Nephron progenitor cell (in vitro differentiated cells): ENCODE measurements at regions not wholly inside any gene's neighbourhood (a gene's known extent, or its start where the extent isn't known, plus 50 kb on each side); places are given as distances from the start of the nearest gene placed in this dataset.

Source experiments
- DNase-seq: peaks from one replicate; pipeline ENCODE4 v3.0.0; 2021
- H3K27ac Mint-ChIP-seq: 2 replicates; pipeline ENCODE4 v1.8.0; 2021; ENCODE audit warnings: mild to moderate bottlenecking, moderate library complexity, mixed read lengths
- H3K27me3 Mint-ChIP-seq: 2 replicates; pipeline ENCODE4 v1.8.0; 2021; ENCODE audit warnings: mild to moderate bottlenecking, low read depth, mixed read lengths; ENCODE audit not compliant: poor library complexity
- H3K36me3 Mint-ChIP-seq: 2 replicates; pipeline ENCODE4 v1.8.0; 2021; ENCODE audit warnings: low read depth, mixed read lengths
- H3K4me1 Mint-ChIP-seq: 2 replicates; pipeline ENCODE4 v1.8.0; 2021; ENCODE audit warnings: mixed read lengths
- H3K4me3 Mint-ChIP-seq: 2 replicates; pipeline ENCODE4 v1.8.0; 2021; ENCODE audit warnings: mild to moderate bottlenecking, moderate library complexity, mixed read lengths
- H3K9me3 Mint-ChIP-seq: 2 replicates; pipeline ENCODE4 v1.8.0; 2021; ENCODE audit warnings: mild to moderate bottlenecking, moderate library complexity, mixed read lengths
- TF ChIP-seq, protein P1 (sequence below): fragments of 200-600 bp; sonication (generic); IDR thresholded peaks from 2 replicates; pipeline ENCODE4 v1.5.0; 2021; ENCODE audit warnings: antibody characterized with exemption

DNA sequence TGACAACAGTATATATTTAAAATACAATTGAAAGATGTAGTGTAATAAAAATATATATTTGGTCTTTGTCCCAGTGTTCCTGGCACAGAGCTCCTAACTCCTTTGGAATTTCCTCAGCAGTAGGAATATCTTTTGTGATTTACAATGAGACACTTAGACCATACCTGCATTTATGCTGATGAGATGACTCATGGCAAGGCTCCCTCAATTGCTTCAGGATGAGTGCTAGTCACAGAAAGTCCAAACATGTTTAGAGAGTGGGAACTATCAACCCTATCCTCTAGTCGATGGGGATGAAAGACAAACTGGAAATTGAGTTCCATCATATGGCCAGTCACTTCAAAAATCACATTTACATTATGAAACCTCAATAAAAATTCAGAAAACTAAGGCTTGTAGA is 588.3 kb upstream of the LMCD1 start:
- Mint-ChIP-seq H3K27me3 (peaks cover 3% of the 10 kb centered on the region), H3K4me1 (no peaks in the 10 kb centered on the region), H3K4me3 (no peak overlapping the region), H3K27ac (no peak overlapping the region), H3K9me3 (no peaks in the 10 kb centered on the region), H3K36me3 (no peaks in the 10 kb centered on the region)
- DNase-seq: no peak
- TF ChIP-seq, protein P1, sequence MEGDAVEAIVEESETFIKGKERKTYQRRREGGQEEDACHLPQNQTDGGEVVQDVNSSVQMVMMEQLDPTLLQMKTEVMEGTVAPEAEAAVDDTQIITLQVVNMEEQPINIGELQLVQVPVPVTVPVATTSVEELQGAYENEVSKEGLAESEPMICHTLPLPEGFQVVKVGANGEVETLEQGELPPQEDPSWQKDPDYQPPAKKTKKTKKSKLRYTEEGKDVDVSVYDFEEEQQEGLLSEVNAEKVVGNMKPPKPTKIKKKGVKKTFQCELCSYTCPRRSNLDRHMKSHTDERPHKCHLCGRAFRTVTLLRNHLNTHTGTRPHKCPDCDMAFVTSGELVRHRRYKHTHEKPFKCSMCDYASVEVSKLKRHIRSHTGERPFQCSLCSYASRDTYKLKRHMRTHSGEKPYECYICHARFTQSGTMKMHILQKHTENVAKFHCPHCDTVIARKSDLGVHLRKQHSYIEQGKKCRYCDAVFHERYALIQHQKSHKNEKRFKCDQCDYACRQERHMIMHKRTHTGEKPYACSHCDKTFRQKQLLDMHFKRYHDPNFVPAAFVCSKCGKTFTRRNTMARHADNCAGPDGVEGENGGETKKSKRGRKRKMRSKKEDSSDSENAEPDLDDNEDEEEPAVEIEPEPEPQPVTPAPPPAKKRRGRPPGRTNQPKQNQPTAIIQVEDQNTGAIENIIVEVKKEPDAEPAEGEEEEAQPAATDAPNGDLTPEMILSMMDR: no peak

DNA sequence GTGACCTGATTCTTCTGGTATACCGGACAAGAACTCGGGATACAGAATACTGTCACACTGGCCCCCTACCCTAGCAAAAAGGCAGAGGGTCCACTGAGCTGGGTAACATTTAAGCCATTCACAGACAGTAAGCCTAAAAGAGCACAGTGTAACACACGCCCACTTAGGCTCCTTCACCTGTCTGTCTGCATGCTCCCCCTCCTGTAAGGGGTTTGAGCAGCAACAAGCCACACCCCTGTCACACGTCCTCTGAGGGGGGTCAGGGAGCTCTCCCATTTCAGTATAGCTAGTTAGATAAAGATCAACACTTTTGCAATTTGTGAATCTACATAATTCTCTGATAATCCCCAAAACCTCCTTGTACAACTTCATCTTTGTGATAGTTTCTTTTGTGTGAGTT is 586.3 kb upstream of the LMCD1 start:
- TF ChIP-seq, protein P1: no peak

DNA sequence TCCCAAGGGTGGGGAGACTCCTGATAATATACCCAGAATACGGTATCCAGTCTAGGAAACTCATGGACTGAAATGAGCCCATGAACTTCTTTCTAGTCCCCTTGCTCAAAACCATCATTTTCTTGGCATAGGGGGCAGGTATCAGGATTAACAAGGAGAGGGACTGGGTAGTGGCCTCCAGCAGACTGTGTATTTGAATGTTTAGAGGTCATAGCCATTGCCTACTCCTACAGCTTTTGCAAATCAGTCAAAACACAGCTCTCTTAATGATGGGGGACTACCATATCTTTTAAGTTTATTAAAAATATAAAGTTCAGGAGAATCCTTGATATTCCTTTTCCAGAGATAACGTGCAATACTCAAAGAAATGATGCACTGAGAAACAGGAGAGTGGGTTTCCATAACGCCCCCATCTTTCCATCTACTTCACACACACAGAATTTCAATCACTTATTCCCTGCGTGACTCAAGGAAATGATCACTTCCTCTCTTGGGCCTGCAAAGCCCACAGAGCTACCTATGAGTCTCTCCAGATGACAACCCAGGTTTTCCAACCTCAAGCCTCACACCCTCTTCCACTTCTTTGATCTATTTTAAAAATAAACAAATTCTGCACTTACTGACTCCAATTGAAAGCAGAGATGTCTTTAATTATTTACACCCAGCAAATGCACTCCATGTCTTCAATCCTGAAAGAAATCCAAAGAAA is 584.0 kb upstream of the LMCD1 start:
- H3K9me3 Mint-ChIP-seq: no peaks in the 10 kb centered on the region
- H3K27ac Mint-ChIP-seq: no peak overlapping the region
- no peaks in the 10 kb centered on the region for H3K27me3 Mint-ChIP-seq
- no peak overlapping the region for H3K4me3 Mint-ChIP-seq
- DNase-seq: no peak
- H3K36me3 Mint-ChIP-seq: no peaks in the 10 kb centered on the region
- TF ChIP-seq, protein P1: no peak
- H3K4me1 Mint-ChIP-seq: no peaks in the 10 kb centered on the region

More for the DNA sequence above, 586.3 kb upstream of the LMCD1 start:
- Mint-ChIP-seq H3K27me3 (peaks cover 3% of the 10 kb centered on the region), H3K27ac (no peak overlapping the region), H3K36me3 (no peaks in the 10 kb centered on the region), H3K9me3 (no peaks in the 10 kb centered on the region), H3K4me1 (no peaks in the 10 kb centered on the region), H3K4me3 (no peak overlapping the region)
- DNase-seq: no peak

- TF ChIP-seq, protein P1: no peak
- no peak for DNase-seq
- no peaks in the 10 kb centered on the region for H3K9me3 Mint-ChIP-seq
- no peak overlapping the region for H3K27ac Mint-ChIP-seq
- H3K4me1 Mint-ChIP-seq: no peaks in the 10 kb centered on the region
- H3K36me3 Mint-ChIP-seq: no peaks in the 10 kb centered on the region
- no peaks in the 10 kb centered on the region for H3K27me3 Mint-ChIP-seq
- H3K4me3 Mint-ChIP-seq: no peak overlapping the region
These were observed 581.4 kb upstream of the LMCD1 start for GRCh38 chr3:7920211-7920610.

- no peaks in the 10 kb centered on the region for H3K36me3 Mint-ChIP-seq
- no peaks in the 10 kb centered on the region for H3K9me3 Mint-ChIP-seq
- H3K27ac Mint-ChIP-seq: no peak overlapping the region
- DNase-seq: no peak
- TF ChIP-seq, protein P1: no peak
- no peak overlapping the region for H3K4me3 Mint-ChIP-seq
- no peaks in the 10 kb centered on the region for H3K4me1 Mint-ChIP-seq
- H3K27me3 Mint-ChIP-seq: no peaks in the 10 kb centered on the region
These were observed 577.4 kb upstream of the LMCD1 start for GRCh38 chr3:7924228-7924627.

DNA sequence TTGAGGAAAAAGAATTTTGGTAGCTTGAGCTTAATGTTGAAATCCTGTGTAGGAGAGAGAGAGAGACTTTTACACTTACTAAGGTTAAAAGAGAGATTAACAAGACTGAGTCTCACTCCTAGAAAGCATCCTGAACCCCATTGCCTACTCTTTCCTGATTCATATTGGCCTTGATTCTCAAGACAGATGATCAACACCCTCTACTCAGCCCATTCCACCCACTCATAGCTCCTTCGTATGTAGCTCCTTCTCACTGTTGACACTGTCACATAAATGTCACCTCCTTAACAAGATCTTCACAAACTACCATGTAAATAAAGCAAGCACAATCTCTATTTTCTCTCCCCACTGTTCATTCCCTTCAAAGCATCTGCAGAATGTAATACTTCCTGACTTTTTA is 574.6 kb upstream of the LMCD1 start:
- DNase-seq: no peak
- TF ChIP-seq, protein P1: no peak
- no peaks in the 10 kb centered on the region for H3K27me3 Mint-ChIP-seq
- no peaks in the 10 kb centered on the region for H3K4me1 Mint-ChIP-seq
- H3K27ac Mint-ChIP-seq: no peak overlapping the region
- no peak overlapping the region for H3K4me3 Mint-ChIP-seq
- no peaks in the 10 kb centered on the region for H3K36me3 Mint-ChIP-seq
- no peaks in the 10 kb centered on the region for H3K9me3 Mint-ChIP-seq
